HepG2 (cell line): ENCODE measurements at regions not wholly inside any gene's neighbourhood (a gene's known extent, or its start where the extent isn't known, plus 50 kb on each side); places are given as distances from the start of the nearest gene placed in this dataset.

Source experiments
- ATAC-seq: fragments of 200-7000 bp; cut with Tn5 transposase; 3 replicates; pipeline ENCODE4 v1.9.1; 2020; ENCODE audit warnings: mild to moderate bottlenecking, moderate library complexity
- BruUV-seq: library from RNA; stranded (reverse); fragments of 400-500 nt; replicated peaks from 2 replicates; lab custom pipeline; 2021; lab: Mats Ljungman, UMichigan
- CTCF ChIA-PET: fragments of 300-600 bp; formaldehyde crosslinking; extraction: SDS; loops from one replicate; lab custom pipeline; 2021; ENCODE audit warnings: low total read pairs, inconsistent platforms, low intra/inter-chr PET ratio; lab: Yijun Ruan, JAX
- POLR2A ChIA-PET: fragments of 350-600 bp; sonication (Branson Sonifier 250); formaldehyde crosslinking; loops from one replicate; lab custom pipeline; 2020; ENCODE audit warnings: antibody characterized with exemption, inconsistent platforms; lab: Yijun Ruan, JAX
- DNase-seq: peaks from one replicate; pipeline ENCODE4 v3.0.0-alpha.2; 2015; ENCODE audit warnings: low spot score
- FAIRE-seq: peaks from 3 replicates; lab custom pipeline; 2011; peaks lifted over from hg19 to GRCh38; lab: Jason Lieb, UNC
- H2AFZ ChIP-seq: one replicate; pipeline ENCODE4 v1.6.1; 2011; ENCODE audit warnings: low read length, inconsistent platforms
- H3K27ac ChIP-seq: fragments of 300-600 bp; 3 replicates; pipeline ENCODE4 v1.8.0; 2011; ENCODE audit warnings: mixed run types, mild to moderate bottlenecking, mixed read lengths, low read length, inconsistent platforms; ENCODE audit not compliant: insufficient read depth; ENCODE audit errors: extremely low read length
- H3K27me3 ChIP-seq, 2 experiments: fragments of 200-600 bp in 1 of 2; 2 replicates in 1 of 2; 3 replicates in 1 of 2; pipeline versions ENCODE4 v1.6.0 to v1.8.0; 2011; ENCODE audit warnings: low read length in 2 of 2, mild to moderate bottlenecking in 2 of 2, moderate library complexity in 2 of 2, inconsistent platforms in 1 of 2; ENCODE audit not compliant: insufficient read depth in 2 of 2, control insufficient read depth in 1 of 2
- H3K36me3 ChIP-seq, 2 experiments: fragments of 200-600 bp in 1 of 2; replicated peaks in 1 of 2; 2 replicates in 1 of 2; 3 replicates in 1 of 2; pipeline versions ENCODE4 v1.5.1 to v1.8.0; 2011; ENCODE audit warnings: low read length in 2 of 2, inconsistent platforms in 1 of 2; ENCODE audit not compliant: insufficient read depth in 2 of 2, control insufficient read depth in 1 of 2
- H3K4me1 ChIP-seq: 2 replicates; pipeline ENCODE4 v1.5.1; 2012; ENCODE audit warnings: low read length, inconsistent platforms; ENCODE audit not compliant: insufficient read depth
- H3K4me2 ChIP-seq: 2 replicates; pipeline ENCODE4 v1.6.0; 2011; ENCODE audit warnings: low read depth, low read length, inconsistent platforms
- H3K4me3 ChIP-seq, 3 experiments: fragments of 200-600 bp in 1 of 3; sonication (generic), shearing (Covaris generic) in 1 of 3; replicated peaks in 1 of 3; 2 replicates each; pipeline ENCODE4 v1.5.1; 2011 to 2016; ENCODE audit warnings: low read length in 3 of 3, inconsistent platforms in 2 of 3, low read depth in 2 of 3, mild to moderate bottlenecking in 2 of 3, control low read depth in 1 of 3, mixed read lengths in 1 of 3; ENCODE audit not compliant: insufficient read depth in 1 of 3
- H3K79me2 ChIP-seq: one replicate; pipeline ENCODE4 v1.6.1; 2011; ENCODE audit warnings: low read length, inconsistent platforms; ENCODE audit not compliant: insufficient read depth
- H3K9ac ChIP-seq: 2 replicates; pipeline ENCODE4 v1.6.0; 2011; ENCODE audit warnings: mild to moderate bottlenecking, low read depth, low read length, inconsistent platforms; ENCODE audit not compliant: insufficient read depth
- H3K9me3 ChIP-seq: 2 replicates; pipeline ENCODE4 v1.5.1; 2012; ENCODE audit warnings: mild to moderate bottlenecking, low read length
- H4K20me1 ChIP-seq: 2 replicates; pipeline ENCODE4 v1.6.0; 2011; ENCODE audit warnings: inconsistent platforms, mild to moderate bottlenecking, low read length, moderate library complexity; ENCODE audit not compliant: insufficient read depth
- ARID5B ChIP-seq: IDR thresholded peaks from 2 replicates; pipeline ENCODE4 v1.4.0; 2020; ENCODE audit warnings: mild to moderate bottlenecking, missing genetic modification reagents
- BCL6 ChIP-seq: IDR thresholded peaks from 2 replicates; pipeline ENCODE4 v1.6.1; 2016; ENCODE audit warnings: missing genetic modification reagents, missing compliant biosample characterization
- FOXA3 ChIP-seq: IDR thresholded peaks from 2 replicates; pipeline ENCODE4 v1.6.1; 2016; ENCODE audit warnings: missing genetic modification reagents, missing compliant biosample characterization
- FOXP1 ChIP-seq, 2 experiments: fragments of 450-650 bp in 1 of 2; IDR thresholded peaks; 2 replicates each; pipeline ENCODE4 v1.6.1; 2017 to 2018; ENCODE audit warnings: antibody characterized with exemption in 1 of 2
- FOXP4 ChIP-seq: sonication (generic); formaldehyde crosslinking; IDR thresholded peaks from 2 replicates; pipeline ENCODE4 v1.4.0; 2020; ENCODE audit warnings: missing genetic modification reagents
- MAFF ChIP-seq: IDR thresholded peaks from 2 replicates; pipeline ENCODE4 v1.6.1; 2011; ENCODE audit warnings: low read depth, low read length, improper control_type of control experiment
- MAFK ChIP-seq, 2 experiments: IDR thresholded peaks in 1 of 2; conservative IDR thresholded peaks in 1 of 2; 2 replicates each; pipeline ENCODE4 v1.6.1; 2011; ENCODE audit warnings: improper control_type of control experiment in 2 of 2, low read length in 2 of 2
- NR0B2 ChIP-seq: sonication (generic); formaldehyde crosslinking; IDR thresholded peaks from 2 replicates; pipeline ENCODE4 v1.4.0; 2020; ENCODE audit warnings: mild to moderate bottlenecking, missing genetic modification reagents
- SOX13 ChIP-seq, 3 experiments: fragments of 450-650 bp in 1 of 3; sonication (generic) in 1 of 3; formaldehyde crosslinking in 1 of 3; IDR thresholded peaks in 2 of 3; conservative IDR thresholded peaks in 1 of 3; 2 replicates each; pipeline versions ENCODE4 v1.5.0 to v1.6.1; 2016 to 2020; ENCODE audit warnings: antibody characterized with exemption in 1 of 3, mild to moderate bottlenecking in 1 of 3, missing compliant biosample characterization in 1 of 3, missing genetic modification reagents in 1 of 3, moderate library complexity in 1 of 3
- SOX5 ChIP-seq: IDR thresholded peaks from 2 replicates; pipeline ENCODE4 v1.6.1; 2016; ENCODE audit warnings: borderline replicate concordance
- SOX6 ChIP-seq, 2 experiments: fragments of 450-650 bp in 1 of 2; sonication (generic) in 1 of 2; formaldehyde crosslinking in 1 of 2; IDR thresholded peaks; 2 replicates each; pipeline versions ENCODE4 v1.4.0 to v1.6.1; 2017 to 2020; ENCODE audit warnings: antibody characterized with exemption in 1 of 2, mild to moderate bottlenecking in 1 of 2, missing genetic modification reagents in 1 of 2
- ZNF124 ChIP-seq: sonication (generic); formaldehyde crosslinking; IDR thresholded peaks from 2 replicates; pipeline ENCODE4 v1.4.0; 2020; ENCODE audit warnings: missing genetic modification reagents
- ZNF234 ChIP-seq: sonication (generic); formaldehyde crosslinking; conservative IDR thresholded peaks from 2 replicates; pipeline ENCODE4 v1.5.1; 2020; ENCODE audit warnings: mild to moderate bottlenecking, missing genetic modification reagents
- ZNF629 ChIP-seq: sonication (generic); formaldehyde crosslinking; conservative IDR thresholded peaks from 2 replicates; pipeline ENCODE4 v1.5.0; 2020; ENCODE audit warnings: missing genetic modification reagents
- WGBS: methylation state at CpG from one replicate; pipeline ENCODE4 v1.1.6; 2017; ENCODE audit warnings: low lambda C conversion rate; 5-methylcytosine and 5-hydroxymethylcytosine counted together
- in situ Hi-C: cut with HindIII; loops from 2 replicates; pipeline ENCODE4 v1.10.0; 2017; ENCODE audit warnings: low pct_unique_long_range_greater_than_20kb; ENCODE audit not compliant: extremely low pct_ligation_motif_present
- intact Hi-C: fragments of 100-400 bp; cut with micrococcal nuclease; formaldehyde crosslinking; loops from one replicate; pipeline ENCODE4 v1.10.0; 2022; ENCODE audit not compliant: unreplicated experiment

GRCh38 chr16:80014241-80014939, 413.9 kb upstream of the MAF start:
- H3K27ac ChIP-seq, result no peak overlapping the region
- H3K79me2 ChIP-seq, result no peaks in the 10 kb centered on the region
- no peaks in the 10 kb centered on the region for H3K27me3 ChIP-seq
- CTCF ChIA-PET, result no interaction called here
- H3K4me1 ChIP-seq, result no peaks in the 10 kb centered on the region
- intact Hi-C loops, result no loop called here
- no TSS peak for BruUV-seq
- no peaks in the 10 kb centered on the region for H4K20me1 ChIP-seq
- WGBS, result 0% methylated on average over 1 of the region's 1 CpG
- 0 out of 2 replicates have a peak, but pooled peaks have one; percentile 8 for TF ChIP-seq FOXP1 (IDR thresholded peaks at IDR 0.05)
- TF ChIP-seq FOXP1 (CRISPR knock-in tag; IDR thresholded peaks at IDR 0.05), result peak; percentile 90
- TF ChIP-seq SOX5 (CRISPR knock-in tag), result peak; percentile 43; the same call in 1 of the 2 replicates
- no peak for TF ChIP-seq SOX13 (IDR thresholded peaks at IDR 0.05)
- peak in 1 of 2 experiments; percentile 39; a peak in 2 of 4 replicates for TF ChIP-seq SOX13 (CRISPR knock-in tag; conservative IDR thresholded peaks at IDR 0.05 in 1 of 2, IDR thresholded peaks at IDR 0.05 in 1 of 2)
- TF ChIP-seq NR0B2, result no peak
- TF ChIP-seq MAFF, result 0 out of 2 replicates have a peak, but pooled peaks have one; percentile 35
- TF ChIP-seq SOX6 (IDR thresholded peaks at IDR 0.05), result no peak
- TF ChIP-seq SOX6 (CRISPR knock-in tag; IDR thresholded peaks at IDR 0.05), result peak; percentile 76
- TF ChIP-seq ZNF124 (CRISPR knock-in tag), result no peak
- no peak for TF ChIP-seq ZNF234 (CRISPR knock-in tag)
- TF ChIP-seq ZNF629, result peak; percentile 31; the same call in 1 of the 2 replicates
- peak; percentile 40; the same call in 1 of the 2 replicates for TF ChIP-seq FOXA3
- peak; percentile 57 for TF ChIP-seq BCL6 (CRISPR knock-in tag)
- TF ChIP-seq ARID5B, result 0 out of 2 replicates have a peak, but pooled peaks have one; percentile 19
- TF ChIP-seq FOXP4 (CRISPR knock-in tag), result peak; percentile 39; the same call in 1 of the 2 replicates
- peak in 1 of 2 experiments; percentile 20; a peak in 1 of 4 replicates for TF ChIP-seq MAFK (conservative IDR thresholded peaks at IDR 0.05 in 1 of 2, IDR thresholded peaks at IDR 0.05 in 1 of 2; ENCODE audit: low read length in 2 of 2)
- H3K4me3 ChIP-seq, result no peak overlapping the region
- H3K9me3 ChIP-seq, result no peaks in the 10 kb centered on the region; the same call in 1 of the 2 replicates
- H2AFZ ChIP-seq, result no peak overlapping the region
- no peak overlapping the region for H3K4me2 ChIP-seq
- H3K9ac ChIP-seq, result no peak overlapping the region
- FAIRE-seq, result no peak
- peak; percentile 73 for ATAC-seq
- no peaks in the 10 kb centered on the region for H3K36me3 ChIP-seq
- peak; percentile 22 for DNase-seq
- in situ Hi-C loops, result no loop called here
- POLR2A ChIA-PET, result no interaction called here
